ENCODE measurements at regions not wholly inside any gene's neighbourhood (a gene's known extent, or its start where the extent isn't known, plus 50 kb on each side); places are given as distances from the start of the nearest gene placed in this dataset.

DNA sequence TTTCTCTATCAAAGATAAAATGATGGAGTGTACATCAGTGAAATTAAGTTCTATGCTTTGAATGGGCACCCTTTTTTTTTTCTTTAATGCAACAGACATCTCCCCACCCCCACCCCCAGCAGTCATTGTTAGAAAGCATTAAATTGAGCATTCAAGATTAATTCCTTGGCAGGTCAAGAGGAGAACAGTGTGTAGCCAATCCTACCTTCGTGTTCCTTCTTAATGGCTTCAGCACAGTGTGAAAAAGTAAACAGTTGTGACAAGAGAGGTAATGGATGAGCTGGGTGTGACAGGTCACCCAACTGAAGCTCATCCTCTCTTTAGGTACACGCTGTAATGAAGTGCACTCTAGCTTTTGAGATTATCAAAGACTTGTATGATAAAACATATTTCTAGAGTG lies 198.5 kb upstream of the RARB start:
- TF ChIP-seq, protein P1, sequence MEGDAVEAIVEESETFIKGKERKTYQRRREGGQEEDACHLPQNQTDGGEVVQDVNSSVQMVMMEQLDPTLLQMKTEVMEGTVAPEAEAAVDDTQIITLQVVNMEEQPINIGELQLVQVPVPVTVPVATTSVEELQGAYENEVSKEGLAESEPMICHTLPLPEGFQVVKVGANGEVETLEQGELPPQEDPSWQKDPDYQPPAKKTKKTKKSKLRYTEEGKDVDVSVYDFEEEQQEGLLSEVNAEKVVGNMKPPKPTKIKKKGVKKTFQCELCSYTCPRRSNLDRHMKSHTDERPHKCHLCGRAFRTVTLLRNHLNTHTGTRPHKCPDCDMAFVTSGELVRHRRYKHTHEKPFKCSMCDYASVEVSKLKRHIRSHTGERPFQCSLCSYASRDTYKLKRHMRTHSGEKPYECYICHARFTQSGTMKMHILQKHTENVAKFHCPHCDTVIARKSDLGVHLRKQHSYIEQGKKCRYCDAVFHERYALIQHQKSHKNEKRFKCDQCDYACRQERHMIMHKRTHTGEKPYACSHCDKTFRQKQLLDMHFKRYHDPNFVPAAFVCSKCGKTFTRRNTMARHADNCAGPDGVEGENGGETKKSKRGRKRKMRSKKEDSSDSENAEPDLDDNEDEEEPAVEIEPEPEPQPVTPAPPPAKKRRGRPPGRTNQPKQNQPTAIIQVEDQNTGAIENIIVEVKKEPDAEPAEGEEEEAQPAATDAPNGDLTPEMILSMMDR (IDR thresholded peaks at IDR 0.05; ENCODE audit: insufficient read depth, low read length), result no peak
- TF ChIP-seq, protein P2, sequence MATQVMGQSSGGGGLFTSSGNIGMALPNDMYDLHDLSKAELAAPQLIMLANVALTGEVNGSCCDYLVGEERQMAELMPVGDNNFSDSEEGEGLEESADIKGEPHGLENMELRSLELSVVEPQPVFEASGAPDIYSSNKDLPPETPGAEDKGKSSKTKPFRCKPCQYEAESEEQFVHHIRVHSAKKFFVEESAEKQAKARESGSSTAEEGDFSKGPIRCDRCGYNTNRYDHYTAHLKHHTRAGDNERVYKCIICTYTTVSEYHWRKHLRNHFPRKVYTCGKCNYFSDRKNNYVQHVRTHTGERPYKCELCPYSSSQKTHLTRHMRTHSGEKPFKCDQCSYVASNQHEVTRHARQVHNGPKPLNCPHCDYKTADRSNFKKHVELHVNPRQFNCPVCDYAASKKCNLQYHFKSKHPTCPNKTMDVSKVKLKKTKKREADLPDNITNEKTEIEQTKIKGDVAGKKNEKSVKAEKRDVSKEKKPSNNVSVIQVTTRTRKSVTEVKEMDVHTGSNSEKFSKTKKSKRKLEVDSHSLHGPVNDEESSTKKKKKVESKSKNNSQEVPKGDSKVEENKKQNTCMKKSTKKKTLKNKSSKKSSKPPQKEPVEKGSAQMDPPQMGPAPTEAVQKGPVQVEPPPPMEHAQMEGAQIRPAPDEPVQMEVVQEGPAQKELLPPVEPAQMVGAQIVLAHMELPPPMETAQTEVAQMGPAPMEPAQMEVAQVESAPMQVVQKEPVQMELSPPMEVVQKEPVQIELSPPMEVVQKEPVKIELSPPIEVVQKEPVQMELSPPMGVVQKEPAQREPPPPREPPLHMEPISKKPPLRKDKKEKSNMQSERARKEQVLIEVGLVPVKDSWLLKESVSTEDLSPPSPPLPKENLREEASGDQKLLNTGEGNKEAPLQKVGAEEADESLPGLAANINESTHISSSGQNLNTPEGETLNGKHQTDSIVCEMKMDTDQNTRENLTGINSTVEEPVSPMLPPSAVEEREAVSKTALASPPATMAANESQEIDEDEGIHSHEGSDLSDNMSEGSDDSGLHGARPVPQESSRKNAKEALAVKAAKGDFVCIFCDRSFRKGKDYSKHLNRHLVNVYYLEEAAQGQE (IDR thresholded peaks at IDR 0.05; ENCODE audit: insufficient replicate concordance, low read depth), result no peak
